Naive B cell (primary cell): ENCODE measurements at regions not wholly inside any gene's neighbourhood (a gene's known extent, or its start where the extent isn't known, plus 50 kb on each side); places are given as distances from the start of the nearest gene placed in this dataset.

ENCODE experiments used
- ATAC-seq, 2 donors: fragments of 150-1000 bp; cut with Tn5 transposase; 2 replicates each; pipeline ENCODE4 v1.10.0; 2021; ENCODE audit warnings: low read depth in 2 of 2, mild to moderate bottlenecking in 2 of 2, moderate library complexity in 2 of 2
- DNase-seq: peaks from one replicate; pipeline ENCODE4 v3.0.0; 2022
- H3K27ac Mint-ChIP-seq, 6 donors: one replicate each; pipeline ENCODE4 v1.8.0; 2020 to 2022; ENCODE audit warnings: mild to moderate bottlenecking in 6 of 6, mixed read lengths in 6 of 6, moderate library complexity in 5 of 6, inconsistent platforms in 2 of 6
- H3K27me3 Mint-ChIP-seq, 3 donors: one replicate each; pipeline ENCODE4 v1.8.0; 2021 to 2022; ENCODE audit warnings: mixed read lengths in 3 of 3, mild to moderate bottlenecking in 1 of 3
- H3K36me3 Mint-ChIP-seq, 2 donors: one replicate each; pipeline ENCODE4 v1.8.0; 2020 to 2022; ENCODE audit warnings: mixed read lengths in 2 of 2, inconsistent platforms in 1 of 2, mild to moderate bottlenecking in 1 of 2
- H3K4me1 Mint-ChIP-seq, 3 donors: one replicate each; pipeline ENCODE4 v1.8.0; 2020 to 2022; ENCODE audit warnings: mixed read lengths in 3 of 3, inconsistent platforms in 1 of 3, mild to moderate bottlenecking in 1 of 3, moderate library complexity in 1 of 3
- H3K4me3 Mint-ChIP-seq, 8 donors: one replicate each; pipeline ENCODE4 v1.8.0; 2020 to 2022; ENCODE audit warnings: mild to moderate bottlenecking in 8 of 8, mixed read lengths in 8 of 8, moderate library complexity in 8 of 8, inconsistent platforms in 2 of 8
- H3K9me3 Mint-ChIP-seq, 7 donors: one replicate each; pipeline ENCODE4 v1.8.0; 2020 to 2022; ENCODE audit warnings: mixed read lengths in 7 of 7, mild to moderate bottlenecking in 5 of 7, inconsistent platforms in 2 of 7, moderate library complexity in 1 of 7

DNA sequence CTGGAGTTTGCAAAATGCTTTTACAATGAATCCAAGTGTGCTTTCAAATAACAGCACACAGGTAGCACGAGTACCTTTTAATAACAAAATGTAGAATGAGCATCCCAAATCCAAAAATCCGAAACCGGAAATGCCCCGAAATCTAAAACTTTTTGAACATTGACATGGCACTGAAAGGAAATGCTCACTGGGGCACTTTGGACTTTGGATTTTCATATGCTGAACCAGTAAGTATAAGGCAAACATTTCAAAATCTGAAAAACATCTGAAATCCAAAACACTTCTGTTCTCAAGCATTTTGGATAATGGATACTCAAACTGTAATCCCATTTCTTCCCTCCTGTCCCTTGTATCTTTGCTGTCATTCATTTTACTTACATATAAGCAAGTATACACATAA, 50.1 kb downstream of the GCNT4 start:
- ATAC-seq: no peak
- no peak for DNase-seq
- H3K27ac Mint-ChIP-seq: no peak overlapping the region
- H3K4me3 Mint-ChIP-seq: no peak overlapping the region
- peaks cover 0 to 15% (median 7%) of the 10 kb centered on the region in 3 donors for H3K27me3 Mint-ChIP-seq
- peaks cover 0 to 8% of the 10 kb centered on the region in 2 donors for H3K36me3 Mint-ChIP-seq
- no peaks in the 10 kb centered on the region for H3K4me1 Mint-ChIP-seq
- H3K9me3 Mint-ChIP-seq: peaks cover 10 to 37% (median 19%) of the 10 kb centered on the region in 7 donors

GRCh38 chr5:74995926-74996325, 56.4 kb downstream of the GCNT4 start:
- DNase-seq (no peak), ATAC-seq (no peak)
- peaks cover 5 to 15% (median 6%) of the 10 kb centered on the region in 7 donors for H3K9me3 Mint-ChIP-seq
- H3K27me3 Mint-ChIP-seq: peaks cover 8 to 17% (median 14%) of the 10 kb centered on the region in 3 donors
- no peaks in the 10 kb centered on the region for H3K4me1 Mint-ChIP-seq
- H3K36me3 Mint-ChIP-seq: no peaks in the 10 kb centered on the region
- H3K4me3 Mint-ChIP-seq: no peak overlapping the region
- no peak overlapping the region for H3K27ac Mint-ChIP-seq

DNA sequence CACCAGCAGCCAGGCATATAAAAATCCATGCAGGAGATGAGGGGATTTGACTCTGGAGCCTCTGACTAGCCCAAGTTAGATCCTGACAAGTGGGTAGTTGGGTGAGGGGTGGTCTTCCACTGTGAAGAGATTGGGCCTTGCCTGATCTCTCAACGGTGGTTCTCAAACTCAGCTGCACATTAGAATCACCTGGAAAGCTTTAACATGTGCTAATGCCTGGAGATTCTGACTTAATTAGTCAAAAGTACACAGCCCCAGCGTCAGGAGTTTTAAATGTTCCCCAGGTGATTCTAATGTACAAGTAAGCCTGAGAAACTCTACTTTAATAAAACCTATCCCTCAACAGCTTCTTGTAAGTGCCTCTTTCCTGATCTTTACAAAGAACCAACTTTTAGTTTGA, 57.5 kb downstream of the GCNT4 start:
- no peaks in the 10 kb centered on the region for H3K36me3 Mint-ChIP-seq
- peaks cover 5 to 15% (median 6%) of the 10 kb centered on the region in 7 donors for H3K9me3 Mint-ChIP-seq
- H3K4me1 Mint-ChIP-seq: no peaks in the 10 kb centered on the region
- no peak overlapping the region for H3K27ac Mint-ChIP-seq
- DNase-seq (no peak), ATAC-seq (no peak)
- H3K4me3 Mint-ChIP-seq: no peak overlapping the region
- H3K27me3 Mint-ChIP-seq: peaks cover 9 to 21% (median 17%) of the 10 kb centered on the region in 3 donors

GRCh38 chr5:74993743-74994142, 58.6 kb downstream of the GCNT4 start:
- H3K4me1 Mint-ChIP-seq: no peaks in the 10 kb centered on the region
- no peak for ATAC-seq
- H3K27me3 Mint-ChIP-seq: peaks cover 9 to 21% (median 17%) of the 10 kb centered on the region in 3 donors
- no peaks in the 10 kb centered on the region for H3K36me3 Mint-ChIP-seq
- DNase-seq: no peak
- no peak overlapping the region for H3K27ac Mint-ChIP-seq
- no peak overlapping the region for H3K4me3 Mint-ChIP-seq
- peaks cover 5 to 15% (median 8%) of the 10 kb centered on the region in 7 donors for H3K9me3 Mint-ChIP-seq

- Mint-ChIP-seq H3K9me3 (peaks cover 3 to 16% (median 12%) of the 10 kb centered on the region in 7 donors), H3K4me3 (no peak overlapping the region), H3K27me3 (peaks cover 9 to 21% (median 17%) of the 10 kb centered on the region in 3 donors), H3K36me3 (no peaks in the 10 kb centered on the region), H3K27ac (no peak overlapping the region), H3K4me1 (no peaks in the 10 kb centered on the region)
- no peak for ATAC-seq
- no peak for DNase-seq
These were observed 59.6 kb downstream of the GCNT4 start for GRCh38 chr5:74992791-74993190.

GRCh38 chr5:74991522-74991921, 60.8 kb downstream of the GCNT4 start:
- H3K9me3 Mint-ChIP-seq: peaks cover 3 to 15% (median 8%) of the 10 kb centered on the region in 7 donors
- DNase-seq (no peak), ATAC-seq (no peak)
- H3K4me1 Mint-ChIP-seq: no peaks in the 10 kb centered on the region
- H3K27me3 Mint-ChIP-seq: peaks cover 9 to 21% (median 11%) of the 10 kb centered on the region in 3 donors
- no peak overlapping the region for H3K27ac Mint-ChIP-seq
- no peaks in the 10 kb centered on the region for H3K36me3 Mint-ChIP-seq
- H3K4me3 Mint-ChIP-seq: no peak overlapping the region

DNA sequence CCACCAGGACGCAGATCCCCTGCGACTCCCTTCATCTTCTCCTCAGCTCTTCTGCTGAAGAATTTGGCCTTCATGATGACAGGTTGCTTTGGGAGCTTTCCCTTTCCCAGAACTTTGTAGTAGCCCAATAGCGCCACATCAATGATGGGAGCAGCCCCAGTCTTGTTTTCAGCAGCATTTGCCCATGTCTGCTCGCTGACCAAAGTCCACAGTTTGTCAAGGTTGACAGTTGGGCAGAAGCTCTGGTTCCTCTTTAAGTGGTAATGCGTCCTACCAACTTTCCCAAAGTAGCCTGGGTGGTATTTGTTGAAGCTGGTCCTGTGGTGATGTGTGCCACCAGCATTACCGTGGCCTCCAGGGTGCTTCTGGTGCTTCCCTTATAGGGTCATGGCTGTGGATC, 62.2 kb downstream of the GCNT4 start:
- no peaks in the 10 kb centered on the region for H3K36me3 Mint-ChIP-seq
- H3K9me3 Mint-ChIP-seq: peaks cover 3 to 14% (median 6%) of the 10 kb centered on the region in 7 donors
- H3K4me1 Mint-ChIP-seq: no peaks in the 10 kb centered on the region
- DNase-seq (no peak), ATAC-seq (no peak)
- no peak overlapping the region for H3K4me3 Mint-ChIP-seq
- peaks cover 3 to 21% (median 9%) of the 10 kb centered on the region in 3 donors for H3K27me3 Mint-ChIP-seq
- no peak overlapping the region for H3K27ac Mint-ChIP-seq

GRCh38 chr5:74988273-74988983, 63.9 kb downstream of the GCNT4 start:
- Mint-ChIP-seq H3K36me3 (no peaks in the 10 kb centered on the region), H3K9me3 (peaks cover 3 to 15% (median 6%) of the 10 kb centered on the region in 7 donors), H3K27me3 (peaks cover 0 to 15% (median 9%) of the 10 kb centered on the region in 3 donors), H3K27ac (no peak overlapping the region), H3K4me3 (no peak overlapping the region), H3K4me1 (no peaks in the 10 kb centered on the region)
- DNase-seq: no peak
- no peak for ATAC-seq

DNA sequence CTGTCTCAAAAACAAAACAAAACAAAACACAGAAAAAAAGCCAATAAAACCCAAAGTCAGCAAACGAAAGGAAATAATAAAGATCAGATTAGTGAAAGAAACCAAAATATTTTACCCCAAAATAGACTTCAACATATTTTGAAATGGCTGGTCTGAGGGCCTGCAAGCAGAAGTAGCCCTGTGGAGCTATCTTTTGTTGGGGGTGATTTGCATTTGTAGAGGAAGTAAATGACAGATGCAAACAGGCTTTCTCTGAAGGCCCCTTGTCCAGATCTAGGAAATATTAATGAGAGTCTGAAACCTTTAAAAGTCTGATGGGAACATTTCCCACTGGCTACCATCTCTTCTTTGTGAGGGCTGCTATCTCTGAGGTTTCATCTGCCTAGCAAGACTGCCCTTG, 74.0 kb downstream of the GCNT4 start:
- H3K36me3 Mint-ChIP-seq: peaks cover 8% of the 10 kb centered on the region in 2 donors
- no peak overlapping the region for H3K27ac Mint-ChIP-seq
- H3K9me3 Mint-ChIP-seq: peaks cover 2 to 9% (median 6%) of the 10 kb centered on the region in 7 donors
- DNase-seq (no peak), ATAC-seq (no peak)
- H3K27me3 Mint-ChIP-seq: peaks cover 4 to 19% (median 17%) of the 10 kb centered on the region in 3 donors
- H3K4me1 Mint-ChIP-seq: no peaks in the 10 kb centered on the region
- H3K4me3 Mint-ChIP-seq: no peak overlapping the region

- no peaks in the 10 kb centered on the region for H3K4me1 Mint-ChIP-seq
These were observed 74.9 kb downstream of the GCNT4 start for GRCh38 chr5:74977471-74977870.

DNA sequence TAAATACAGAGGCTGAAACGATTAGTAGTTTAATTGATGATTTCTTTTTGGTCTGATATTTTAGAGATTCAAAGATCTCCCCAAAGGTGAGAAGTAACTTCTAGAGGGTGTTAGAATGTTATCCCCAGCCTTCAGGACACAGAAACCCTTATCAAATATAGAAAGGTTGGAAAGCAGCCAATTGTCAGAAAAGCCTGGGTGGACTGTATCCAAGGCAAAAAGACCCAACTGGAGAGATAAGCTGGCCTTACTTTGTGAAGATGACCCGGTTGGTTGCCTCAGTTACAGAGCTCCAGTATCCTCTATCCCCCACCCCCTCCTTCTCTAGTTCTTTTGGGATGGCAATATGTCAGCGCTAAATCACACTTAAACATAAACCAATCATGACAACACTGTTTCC, 75.7 kb downstream of the GCNT4 start:
- ATAC-seq (no peak), DNase-seq (no peak)
- peaks cover 8% of the 10 kb centered on the region in 2 donors for H3K36me3 Mint-ChIP-seq
- H3K4me1 Mint-ChIP-seq: no peaks in the 10 kb centered on the region
- H3K27me3 Mint-ChIP-seq: peaks cover 4 to 19% (median 13%) of the 10 kb centered on the region in 3 donors
- no peak overlapping the region for H3K4me3 Mint-ChIP-seq
- peaks cover 2 to 14% (median 9%) of the 10 kb centered on the region in 7 donors for H3K9me3 Mint-ChIP-seq
- H3K27ac Mint-ChIP-seq: no peak overlapping the region

More at GRCh38 chr5:74977471-74977870, 74.9 kb downstream of the GCNT4 start:
- ATAC-seq (no peak), DNase-seq (no peak)
- Mint-ChIP-seq H3K4me3 (no peak overlapping the region), H3K9me3 (peaks cover 2 to 9% (median 6%) of the 10 kb centered on the region in 7 donors), H3K36me3 (peaks cover 8% of the 10 kb centered on the region in 2 donors), H3K27ac (no peak overlapping the region), H3K27me3 (peaks cover 4 to 19% (median 17%) of the 10 kb centered on the region in 3 donors)

- H3K9me3 Mint-ChIP-seq: peaks cover 2 to 19% (median 10%) of the 10 kb centered on the region in 7 donors
- H3K36me3 Mint-ChIP-seq: peaks cover 8% of the 10 kb centered on the region in 2 donors
- DNase-seq (no peak), ATAC-seq (no peak)
- peaks cover 4 to 19% (median 13%) of the 10 kb centered on the region in 3 donors for H3K27me3 Mint-ChIP-seq
- H3K4me3 Mint-ChIP-seq: no peak overlapping the region
- H3K27ac Mint-ChIP-seq: no peak overlapping the region
- H3K4me1 Mint-ChIP-seq: no peaks in the 10 kb centered on the region
These were observed 76.8 kb downstream of the GCNT4 start for GRCh38 chr5:74975582-74975981.

DNA sequence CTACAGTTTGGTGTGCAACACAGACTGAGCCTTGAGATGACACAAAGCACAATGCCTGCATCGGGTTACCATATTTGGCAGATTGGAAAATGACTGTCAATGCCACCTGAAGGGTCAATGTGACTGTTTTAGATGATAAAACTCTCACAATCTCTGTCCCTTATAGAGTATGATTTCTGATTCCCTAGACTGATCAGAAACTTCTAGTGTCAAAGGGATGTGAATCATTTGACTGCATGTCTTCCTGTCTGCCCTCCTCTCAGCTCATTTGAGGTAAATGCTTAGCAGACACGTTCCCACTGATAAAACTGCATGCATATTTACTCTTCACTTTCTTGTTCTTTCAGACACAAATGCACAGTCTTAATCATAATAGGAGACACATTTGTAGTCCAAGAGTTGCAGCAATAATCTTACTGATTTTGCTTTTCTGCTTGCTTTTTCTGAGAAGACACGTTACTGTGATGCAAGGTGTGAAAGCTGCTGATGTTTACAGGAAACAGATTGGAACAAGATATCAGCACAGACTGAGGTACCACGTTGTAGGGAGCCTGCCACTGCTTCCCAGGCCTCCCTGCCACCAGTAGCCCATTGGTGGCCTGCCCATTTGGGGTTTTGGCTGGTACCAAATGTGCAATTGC, 77.8 kb downstream of the GCNT4 start:
- Mint-ChIP-seq H3K4me3 (no peak overlapping the region), H3K27me3 (peaks cover 7 to 19% (median 12%) of the 10 kb centered on the region in 3 donors), H3K4me1 (no peaks in the 10 kb centered on the region), H3K36me3 (peaks cover 8% of the 10 kb centered on the region in 2 donors), H3K9me3 (peaks cover 2 to 19% (median 10%) of the 10 kb centered on the region in 7 donors), H3K27ac (no peak overlapping the region)
- no peak for ATAC-seq
- no peak for DNase-seq

DNA sequence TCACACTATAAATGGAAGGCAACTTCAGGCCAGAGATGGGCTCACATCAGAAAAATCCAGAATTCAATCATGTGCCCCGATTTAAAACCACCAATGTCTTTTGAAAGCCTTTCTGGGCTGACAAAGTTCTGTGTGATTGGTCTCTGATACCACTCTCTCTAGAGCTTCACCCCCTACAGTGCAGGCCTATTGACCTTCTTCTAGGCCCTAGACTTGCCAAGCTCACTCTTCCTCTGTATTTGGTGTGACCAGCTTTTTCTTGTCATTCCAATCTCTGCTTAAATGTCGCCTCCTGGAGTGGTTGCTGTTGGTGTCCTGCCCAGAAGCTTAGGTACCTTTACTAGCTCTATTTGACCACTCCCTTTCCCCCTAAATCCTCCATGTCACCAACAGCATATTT, 78.7 kb downstream of the GCNT4 start:
- H3K4me1 Mint-ChIP-seq: no peaks in the 10 kb centered on the region
- H3K36me3 Mint-ChIP-seq: peaks cover 8% of the 10 kb centered on the region in 2 donors
- no peak for ATAC-seq
- no peak overlapping the region for H3K27ac Mint-ChIP-seq
- H3K4me3 Mint-ChIP-seq: no peak overlapping the region
- peaks cover 2 to 19% (median 10%) of the 10 kb centered on the region in 7 donors for H3K9me3 Mint-ChIP-seq
- DNase-seq: no peak
- H3K27me3 Mint-ChIP-seq: peaks cover 4 to 21% (median 8%) of the 10 kb centered on the region in 3 donors
